ENCODE measurements at regions not wholly inside any gene's neighbourhood (a gene's known extent, or its start where the extent isn't known, plus 50 kb on each side); places are given as distances from the start of the nearest gene placed in this dataset.
"Not testable (repeated sequence)": the region's sequence is repeated elsewhere in the genome, so short reads cannot be mapped to it uniquely, and the experiment has no call there.

DNA sequence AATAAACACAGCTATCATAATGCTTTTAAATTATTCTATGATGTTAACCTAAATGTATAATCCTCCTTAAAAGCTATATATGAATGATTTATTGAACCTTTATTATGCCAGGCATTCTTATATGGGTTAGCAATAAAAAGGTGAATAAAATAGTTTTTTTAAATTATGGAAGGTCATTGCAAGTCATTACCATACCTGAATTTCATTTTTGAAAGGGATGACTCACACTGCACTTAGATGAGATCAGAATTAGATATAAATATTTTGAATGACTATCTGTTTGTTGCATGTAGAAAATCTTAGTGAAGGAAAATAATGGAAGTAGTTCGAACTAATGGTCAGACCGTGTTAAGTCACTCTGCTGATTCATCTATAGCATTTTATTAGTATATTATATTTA, 822.3 kb downstream of the LUZP2 start:
- DNase-seq (ENCODE audit: low spot score): no peak

- no peak for DNase-seq (ENCODE audit: low spot score)
Measured at GRCh38 chr11:25327656-25328055, 830.8 kb downstream of the LUZP2 start.

DNA sequence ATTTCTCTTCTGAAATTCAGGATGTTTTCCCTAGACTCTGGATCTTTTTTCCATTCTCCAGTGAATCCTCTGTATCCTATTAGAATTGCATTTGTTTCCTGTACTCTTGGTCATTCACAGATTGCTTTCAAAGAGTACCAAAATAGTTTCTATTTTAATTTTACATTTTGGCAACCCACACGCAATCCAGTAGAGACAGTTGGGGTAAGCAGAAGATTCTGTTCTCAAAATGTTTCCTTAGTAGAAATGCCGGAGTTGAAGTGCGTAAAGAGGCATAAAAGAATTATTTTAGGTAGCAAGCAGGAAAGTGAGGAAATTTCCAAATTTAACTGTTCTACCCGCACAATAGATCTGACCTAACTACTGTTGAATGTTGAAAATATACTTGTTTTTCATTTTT, 842.4 kb downstream of the LUZP2 start:
- DNase-seq (ENCODE audit: low spot score): no peak

DNA sequence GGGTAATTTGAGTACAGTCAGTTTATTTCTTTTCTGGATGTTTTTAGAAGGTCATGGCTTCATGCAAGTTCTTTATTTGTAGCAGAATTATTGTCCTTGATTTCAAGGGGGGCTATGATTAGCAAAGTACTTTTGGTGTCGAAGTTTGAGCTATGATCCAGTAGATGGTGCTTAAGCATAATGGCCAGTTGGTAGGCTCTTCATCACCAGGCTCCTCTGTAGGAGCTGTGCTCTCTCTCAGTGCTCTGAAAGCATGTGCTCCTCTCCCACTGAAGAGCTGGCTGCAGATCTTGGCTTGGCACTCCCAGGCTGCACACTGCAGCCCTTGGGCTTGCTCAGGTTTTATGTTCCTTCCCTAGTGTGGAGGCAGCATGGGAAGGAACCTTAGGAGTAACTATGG, 852.7 kb downstream of the LUZP2 start:
- no peak for DNase-seq (ENCODE audit: low spot score)

DNA sequence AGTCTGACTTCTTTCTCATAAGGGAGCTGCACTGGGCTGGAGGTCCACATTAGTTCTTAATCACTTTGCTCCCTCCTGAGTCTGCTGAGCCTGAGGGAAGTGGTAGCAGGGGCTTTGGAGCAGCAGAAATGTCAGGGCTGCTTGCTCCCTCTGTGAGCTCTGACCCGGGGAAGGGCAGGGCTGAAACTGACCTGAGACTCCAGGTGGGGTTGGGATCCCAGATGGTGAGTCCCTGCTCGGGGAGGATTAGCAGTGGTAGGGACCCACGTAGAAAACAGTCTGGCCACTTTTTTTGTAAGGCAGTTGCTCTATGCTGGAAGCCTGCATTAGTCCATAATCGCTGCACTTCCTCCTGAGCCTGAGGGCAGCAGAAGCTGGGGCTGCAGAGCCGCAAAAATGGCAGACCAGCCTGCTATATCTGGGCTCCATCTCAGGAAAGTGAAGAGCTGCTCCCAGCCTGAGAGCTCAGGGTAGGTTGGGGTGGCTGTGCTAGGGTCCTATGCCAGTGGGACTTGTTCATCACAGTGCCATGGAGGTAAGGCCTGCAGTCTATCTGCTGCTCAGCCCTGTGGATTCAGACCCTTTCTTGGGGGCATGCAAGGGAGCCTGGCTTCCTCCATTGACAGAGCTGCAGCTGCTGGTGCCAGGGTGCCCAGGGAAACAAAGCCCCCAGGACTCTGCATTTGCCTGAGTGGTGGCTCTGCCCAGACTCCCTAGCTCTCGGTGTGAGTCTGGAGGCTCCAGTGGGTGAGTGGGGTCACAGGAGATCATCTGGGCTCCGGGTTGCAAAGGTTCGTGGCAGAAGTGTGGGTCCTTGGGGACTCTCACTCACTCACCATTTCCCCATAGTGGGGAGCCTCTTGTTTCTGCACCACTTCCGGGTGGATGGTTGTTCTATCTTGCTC, 854.3 kb downstream of the LUZP2 start:
- no peak for DNase-seq (ENCODE audit: low spot score)

- DNase-seq (ENCODE audit: low spot score): no peak
Measured at GRCh38 chr11:25357133-25357532, 860.3 kb downstream of the LUZP2 start.

DNA sequence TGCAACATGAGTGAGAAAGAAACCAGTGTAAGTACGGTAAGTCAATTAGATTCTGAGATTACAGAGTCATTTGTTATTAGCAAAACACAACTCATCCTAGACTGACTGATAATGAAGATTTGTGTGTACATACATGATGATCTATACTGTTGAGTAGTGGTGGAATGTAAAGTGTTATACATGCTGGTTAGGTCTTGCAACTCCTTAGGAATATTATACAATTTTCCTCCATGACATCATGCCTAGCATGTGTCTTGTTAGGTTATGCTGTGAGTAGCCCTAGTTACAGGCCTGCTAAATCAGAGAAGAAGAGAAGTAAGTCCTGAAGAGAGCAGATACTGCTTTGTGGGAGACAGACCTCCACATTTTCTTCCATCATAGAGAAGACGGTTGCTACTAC, 880.6 kb downstream of the LUZP2 start:
- DNase-seq (ENCODE audit: low spot score): no peak

- DNase-seq (ENCODE audit: low spot score): no peak
Measured at GRCh38 chr11:25396847-25397246, 900.0 kb downstream of the LUZP2 start.

GRCh38 chr11:25408146-25408545, 911.3 kb downstream of the LUZP2 start:
- DNase-seq (ENCODE audit: low spot score): no peak

DNA sequence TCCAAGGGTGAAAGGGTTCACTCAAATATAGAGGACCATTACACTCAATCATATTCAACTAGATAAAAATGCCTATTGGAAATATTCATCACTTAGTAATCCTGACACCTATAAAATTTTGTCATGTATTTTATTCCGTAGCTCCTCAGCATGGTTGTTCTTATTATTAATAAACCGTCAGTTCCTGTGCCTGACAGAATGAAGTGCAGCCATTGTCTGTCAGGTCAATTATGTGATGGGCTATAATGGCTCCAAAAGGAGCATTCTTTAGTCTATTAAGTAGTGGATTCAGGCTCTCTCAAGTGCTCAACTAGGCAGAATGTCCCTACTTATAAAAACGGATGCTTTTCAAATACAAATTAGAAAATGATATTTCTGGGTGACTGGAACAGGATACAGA, 916.1 kb upstream of the ANO3 start:
- no peak for DNase-seq (ENCODE audit: low spot score)

- no peak for DNase-seq (ENCODE audit: low spot score)
Measured at GRCh38 chr11:25423436-25424199, 908.3 kb upstream of the ANO3 start.

DNA sequence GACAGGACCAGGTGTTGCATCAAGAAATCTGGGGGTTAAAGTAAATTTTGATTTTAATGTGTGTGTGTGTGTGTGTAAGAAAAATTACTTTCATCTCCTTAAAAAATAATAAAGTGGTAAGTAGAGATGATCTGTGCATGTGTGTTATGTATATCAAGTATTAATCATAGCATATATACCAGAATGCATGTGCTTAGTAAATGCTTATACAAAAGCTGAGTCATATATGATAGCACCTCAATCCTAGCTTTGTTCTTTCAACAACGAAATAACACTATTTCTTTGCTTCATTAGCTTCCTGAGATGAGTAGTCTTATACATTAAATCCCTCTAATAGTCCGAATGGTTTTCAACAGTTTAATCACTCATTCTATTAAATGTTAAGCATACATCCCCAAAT, 899.6 kb upstream of the ANO3 start:
- DNase-seq (ENCODE audit: low spot score): no peak

DNA sequence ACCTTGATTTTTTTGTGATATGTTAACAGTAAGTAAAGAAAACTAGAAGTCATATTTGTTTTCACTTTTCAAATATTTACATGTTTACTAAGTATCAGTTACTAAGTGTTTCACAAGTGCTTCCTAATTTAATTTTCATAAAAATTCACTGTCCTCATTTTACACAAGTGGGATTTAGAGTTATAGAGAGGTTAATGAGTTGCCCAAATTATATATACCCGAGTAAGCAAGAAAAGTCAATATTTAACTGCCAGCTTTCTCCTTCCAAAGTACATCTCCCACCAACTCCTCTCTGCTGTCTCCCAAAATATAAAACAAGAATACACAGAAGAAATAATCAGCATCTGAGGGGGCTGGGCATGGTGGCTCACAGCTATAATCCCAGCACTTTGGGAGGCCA, 896.7 kb upstream of the ANO3 start:
- DNase-seq (ENCODE audit: low spot score): no peak

GRCh38 chr11:25436326-25436725, 895.6 kb upstream of the ANO3 start:
- DNase-seq (ENCODE audit: low spot score): no peak

GRCh38 chr11:25441421-25441820, 890.5 kb upstream of the ANO3 start:
- no peak for DNase-seq (ENCODE audit: low spot score)

DNA sequence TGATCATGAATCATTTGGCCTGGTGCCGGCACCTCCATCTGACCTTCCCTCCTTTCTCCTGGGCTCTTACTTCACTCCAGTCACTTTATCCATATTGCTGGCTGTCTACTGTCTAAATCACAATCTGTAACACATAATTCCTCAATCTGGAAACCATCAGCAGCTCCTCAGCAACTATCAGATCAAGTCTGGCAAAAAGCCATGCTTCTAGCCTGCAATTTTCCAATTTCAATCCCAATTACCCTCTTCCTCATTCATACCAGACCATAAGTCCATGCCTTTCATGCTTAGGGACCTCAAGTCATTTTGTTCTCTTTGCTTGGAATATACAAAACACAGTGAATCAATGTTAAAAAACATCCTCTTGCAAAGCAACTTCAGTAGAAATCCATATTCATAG, 882.8 kb upstream of the ANO3 start:
- DNase-seq (ENCODE audit: low spot score): no peak

GRCh38 chr11:25453471-25453870, 878.5 kb upstream of the ANO3 start:
- DNase-seq (ENCODE audit: low spot score): no peak

GRCh38 chr11:25456211-25456610, 875.7 kb upstream of the ANO3 start:
- no peak for DNase-seq (ENCODE audit: low spot score)

DNA sequence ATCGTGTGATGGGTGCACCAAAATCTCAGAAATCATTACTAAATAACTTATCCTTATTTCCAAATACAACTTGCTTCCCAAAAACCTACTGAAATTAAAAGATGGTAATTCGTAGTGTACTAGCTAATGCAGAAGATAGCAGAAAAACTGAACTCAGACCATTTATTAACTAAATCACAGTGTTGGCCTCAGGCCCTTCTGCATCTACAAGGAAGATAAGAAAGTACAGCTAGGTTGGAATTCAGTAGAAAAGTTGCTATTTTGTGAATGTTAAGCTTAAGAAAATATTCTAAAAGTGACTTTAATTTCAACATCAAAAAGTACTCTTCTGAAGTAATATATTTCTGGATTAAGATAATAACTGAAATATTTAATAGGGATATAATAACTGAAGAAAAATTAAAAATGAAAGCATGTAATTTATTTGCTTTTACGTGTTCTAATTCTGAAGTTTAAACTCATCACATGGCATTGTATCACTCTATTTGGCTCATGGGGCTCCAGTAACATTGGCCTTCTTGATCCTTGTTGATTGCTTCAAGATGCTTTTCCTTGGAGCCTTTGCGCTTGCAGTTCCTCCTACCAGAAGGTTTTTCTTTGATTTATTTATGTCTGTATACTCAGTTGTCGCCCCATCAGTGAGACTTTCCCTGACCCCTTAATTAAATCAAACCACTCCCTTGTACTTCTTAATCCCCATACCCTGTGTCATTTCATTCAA, 847.9 kb upstream of the ANO3 start:
- DNase-seq (ENCODE audit: low spot score): no peak

- no peak for DNase-seq (ENCODE audit: low spot score)
Measured at GRCh38 chr11:25485315-25485714, 846.6 kb upstream of the ANO3 start.

DNA sequence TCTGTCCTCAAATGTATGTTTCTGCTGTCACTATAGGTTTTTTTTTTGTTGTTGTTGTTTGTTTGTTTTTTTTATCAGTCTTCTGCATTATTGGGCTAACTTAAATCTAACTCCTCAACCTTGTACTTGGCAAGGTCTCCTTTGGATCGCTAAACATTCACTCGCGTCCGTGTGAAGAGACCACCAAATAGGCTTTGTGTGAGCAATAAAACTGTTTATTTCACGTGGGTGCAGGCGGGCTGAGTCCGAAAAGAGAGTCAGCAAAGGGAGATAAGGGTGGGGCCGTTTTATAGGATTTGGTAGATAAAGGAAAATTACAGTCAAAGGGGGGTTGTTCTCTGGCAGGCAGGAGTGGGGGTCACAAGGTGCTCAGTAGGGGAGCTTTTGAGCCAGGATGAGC, 845.6 kb upstream of the ANO3 start:
- DNase-seq (ENCODE audit: low spot score): not testable (repeated sequence)

GRCh38 chr11:25488176-25488575, 843.8 kb upstream of the ANO3 start:
- DNase-seq (ENCODE audit: low spot score): not testable (repeated sequence)

DNA sequence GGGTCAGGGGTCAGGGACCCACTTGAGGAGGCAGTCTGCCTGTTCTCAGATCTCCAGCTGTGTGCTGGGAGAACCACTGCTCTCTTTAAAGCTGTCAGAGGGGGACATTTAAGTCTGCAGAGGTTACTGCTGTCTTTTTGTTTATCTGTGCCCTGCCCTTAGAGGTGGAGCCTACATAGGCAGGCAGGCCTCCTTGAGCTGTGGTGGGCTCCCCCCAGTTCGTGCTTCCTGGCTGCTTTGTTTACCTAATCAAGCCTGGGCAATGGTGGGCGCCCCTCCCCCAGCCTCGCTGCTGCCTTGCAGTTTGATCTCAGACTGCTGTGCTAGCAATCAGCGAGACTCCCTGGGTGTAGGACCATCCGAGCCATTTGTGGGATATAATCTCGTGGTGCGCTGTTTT, 830.5 kb upstream of the ANO3 start:
- DNase-seq (ENCODE audit: low spot score): not testable (repeated sequence)
